HG02884 (cell line): ENCODE measurements at regions not wholly inside any gene's neighbourhood (a gene's known extent, or its start where the extent isn't known, plus 50 kb on each side); places are given as distances from the start of the nearest gene placed in this dataset.

Experiments
- ATAC-seq: cut with Tn5 transposase; IDR thresholded peaks from one replicate; pipeline ENCODE4 v1.9.1; 2021; ENCODE audit warnings: mild to moderate bottlenecking, moderate library complexity; ENCODE audit not compliant: unreplicated experiment

GRCh38 chr6:80477591-80477990 lies 371.1 kb downstream of the BCKDHB start:
- ATAC-seq = no peak

DNA sequence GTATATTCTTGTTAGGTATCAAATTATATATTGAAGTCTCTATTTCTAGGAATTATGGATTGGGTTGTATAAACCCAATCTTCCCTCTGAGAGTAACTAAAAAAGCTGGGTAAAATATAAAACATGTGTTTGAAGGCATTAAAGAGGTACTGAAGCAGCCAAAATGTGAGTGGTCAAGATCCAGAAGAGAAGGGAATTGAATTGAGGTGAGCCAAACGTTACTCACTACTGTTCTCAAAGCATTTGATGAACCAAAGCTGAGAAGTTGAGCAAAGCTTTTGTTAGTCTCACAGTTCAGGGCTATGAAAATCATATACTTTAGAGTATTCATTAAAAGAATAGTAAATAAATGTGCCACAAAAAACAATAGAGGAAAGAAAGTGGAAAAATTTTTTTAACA lies 365.8 kb downstream of the BCKDHB start:
- ATAC-seq = no peak

DNA sequence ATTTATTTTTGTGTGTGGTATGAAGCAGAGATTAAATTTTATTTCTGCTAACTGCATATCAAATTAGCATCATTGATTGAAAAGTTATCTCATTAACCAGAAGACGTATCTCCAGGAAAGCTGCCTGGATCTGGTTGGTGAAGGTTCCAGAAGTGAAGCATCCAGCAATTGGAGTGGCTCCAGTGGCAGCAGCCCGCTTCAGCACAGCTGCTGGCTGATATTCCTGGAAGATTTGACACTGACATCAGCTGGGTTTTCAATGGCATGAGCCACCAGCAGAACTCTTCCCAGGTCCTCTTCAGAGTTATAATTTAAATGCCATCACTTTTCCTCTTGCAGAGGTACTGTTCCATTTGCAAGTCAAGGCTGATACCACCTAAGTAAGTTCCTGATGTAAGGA lies 363.5 kb downstream of the BCKDHB start:
- no peak for ATAC-seq

DNA sequence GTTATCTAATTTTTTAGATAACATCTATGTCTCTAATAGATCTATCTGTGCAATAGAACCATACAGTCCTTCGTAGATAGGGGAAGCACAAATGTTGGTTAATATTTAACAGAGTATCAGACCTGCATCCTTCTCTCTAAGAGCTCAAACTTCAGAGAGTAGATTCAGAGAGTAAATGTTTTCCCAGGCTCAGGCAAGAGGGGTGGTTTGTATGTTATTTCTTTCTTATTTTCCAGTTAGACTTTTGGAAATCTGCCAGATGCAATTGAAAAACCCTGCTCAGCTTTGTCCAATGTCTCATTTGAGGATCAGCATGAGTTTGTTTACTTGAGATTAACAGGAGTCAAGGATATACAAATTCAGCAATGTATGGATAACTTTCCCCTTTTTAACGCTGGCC lies 361.9 kb downstream of the BCKDHB start:
- no peak for ATAC-seq

- ATAC-seq = no peak
Measured at GRCh38 chr6:80467408-80467807, 360.9 kb downstream of the BCKDHB start.

- ATAC-seq = no peak
Measured at GRCh38 chr6:80466981-80467380, 360.5 kb downstream of the BCKDHB start.

- no peak for ATAC-seq
Measured at GRCh38 chr6:80465513-80465912, 359.0 kb downstream of the BCKDHB start.

DNA sequence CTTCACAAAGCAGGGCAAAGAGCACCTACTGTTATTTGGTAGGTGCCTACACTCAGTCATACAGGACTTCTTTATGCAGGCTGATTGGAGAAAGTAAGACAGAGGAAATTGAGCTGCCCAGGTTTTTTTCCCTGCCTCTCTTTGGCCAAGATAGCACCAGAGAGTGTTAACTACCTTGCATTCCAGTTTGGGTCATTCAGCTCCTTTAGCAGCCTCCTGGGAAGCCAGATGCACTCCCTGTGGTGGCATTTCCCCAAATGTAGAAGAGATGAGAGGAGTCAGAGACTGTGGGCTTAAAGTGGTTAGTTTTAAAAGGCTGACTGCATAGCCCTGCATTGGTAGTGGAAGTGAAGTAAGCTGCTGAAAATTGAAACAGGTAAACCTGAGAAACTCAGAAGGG lies 358.4 kb downstream of the BCKDHB start:
- ATAC-seq = no peak

DNA sequence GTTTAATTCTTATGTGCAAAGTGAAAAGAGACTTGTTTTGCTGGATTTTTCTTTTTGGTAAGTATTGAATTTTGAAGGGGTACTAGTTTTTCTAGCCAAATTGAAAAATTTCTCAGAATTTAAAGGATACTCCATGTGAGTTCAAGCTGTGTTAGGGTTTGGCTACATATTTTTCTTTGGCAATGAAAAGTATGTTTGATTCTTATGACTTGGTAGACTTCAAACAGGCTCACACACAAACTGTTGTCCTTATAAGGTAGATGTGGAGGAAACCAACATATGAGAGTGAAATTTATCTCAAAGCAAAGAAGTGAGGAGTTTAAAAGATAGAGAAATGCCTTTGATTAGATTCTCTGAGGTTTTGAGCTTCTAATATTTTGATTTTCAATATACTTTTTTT lies 356.7 kb downstream of the BCKDHB start:
- no peak for ATAC-seq

DNA sequence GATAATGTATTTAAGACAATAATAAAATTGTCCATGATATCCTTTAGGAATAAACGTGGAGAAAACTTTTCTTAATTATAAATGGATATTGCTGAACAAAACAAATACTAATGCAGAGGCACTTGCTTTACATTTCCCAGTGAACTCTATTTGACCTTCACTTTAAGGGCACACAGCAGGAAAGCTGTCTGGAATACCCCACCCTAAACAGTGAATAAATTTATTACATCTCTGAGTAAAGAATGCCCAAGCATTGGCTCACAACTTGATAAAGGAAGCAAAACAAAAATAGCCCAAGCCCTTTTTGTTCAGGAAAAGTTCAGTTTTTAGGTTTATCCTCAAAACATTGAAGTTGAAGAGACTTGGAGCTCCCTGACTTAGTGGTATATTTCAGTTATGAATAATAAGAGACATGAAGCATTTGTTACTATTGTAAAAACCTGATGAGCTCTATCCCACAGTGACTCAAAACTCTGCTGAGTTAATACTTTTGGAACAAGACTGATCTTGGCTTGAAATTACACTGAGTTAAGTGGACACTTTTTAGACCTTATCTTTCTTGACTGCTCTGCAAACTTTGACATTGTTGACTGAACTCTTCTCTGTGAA lies 353.9 kb downstream of the BCKDHB start:
- ATAC-seq = no peak

GRCh38 chr6:80457439-80457933 lies 351.0 kb downstream of the BCKDHB start:
- ATAC-seq = no peak

- no peak for ATAC-seq
Measured at GRCh38 chr6:80456724-80457438, 350.4 kb downstream of the BCKDHB start.

DNA sequence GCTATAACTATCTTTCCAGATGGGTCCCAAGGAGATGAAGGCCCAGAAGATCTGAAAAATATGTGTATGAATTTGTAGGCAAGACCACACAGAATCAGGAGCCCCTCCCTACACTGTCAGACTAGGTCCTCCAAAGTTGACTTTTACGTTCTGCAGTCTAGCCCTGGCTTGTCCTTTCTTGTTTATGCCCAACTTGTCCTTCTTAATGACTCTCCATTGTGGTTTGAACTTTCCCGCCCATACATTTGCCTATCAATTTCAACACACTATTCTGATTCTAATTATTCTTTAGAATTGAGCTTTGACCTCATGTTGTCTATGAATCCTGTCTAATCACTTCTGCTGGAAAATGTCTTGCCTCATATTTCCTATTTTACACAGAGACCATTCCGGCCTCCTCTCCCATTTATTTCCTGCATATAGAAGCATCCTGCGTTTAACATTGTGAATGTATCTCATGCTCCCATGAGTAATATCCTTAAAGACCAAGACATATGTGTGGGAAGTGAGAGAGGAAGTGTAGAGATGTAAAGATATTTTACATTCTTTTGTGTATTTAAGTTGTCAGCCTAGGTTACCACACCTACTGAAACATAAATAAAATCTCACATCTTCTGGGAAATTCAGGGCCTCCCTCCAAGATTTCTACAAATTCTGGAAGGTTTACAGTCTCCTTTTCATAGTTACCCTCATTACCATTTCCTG lies 348.3 kb downstream of the BCKDHB start:
- ATAC-seq = no peak

- peak; percentile 86 for ATAC-seq
Measured at GRCh38 chr6:80454197-80454596, 347.7 kb downstream of the BCKDHB start.

GRCh38 chr6:80449726-80450125 lies 343.3 kb downstream of the BCKDHB start:
- no peak for ATAC-seq

GRCh38 chr6:80446454-80447045 lies 340.1 kb downstream of the BCKDHB start:
- no peak for ATAC-seq

DNA sequence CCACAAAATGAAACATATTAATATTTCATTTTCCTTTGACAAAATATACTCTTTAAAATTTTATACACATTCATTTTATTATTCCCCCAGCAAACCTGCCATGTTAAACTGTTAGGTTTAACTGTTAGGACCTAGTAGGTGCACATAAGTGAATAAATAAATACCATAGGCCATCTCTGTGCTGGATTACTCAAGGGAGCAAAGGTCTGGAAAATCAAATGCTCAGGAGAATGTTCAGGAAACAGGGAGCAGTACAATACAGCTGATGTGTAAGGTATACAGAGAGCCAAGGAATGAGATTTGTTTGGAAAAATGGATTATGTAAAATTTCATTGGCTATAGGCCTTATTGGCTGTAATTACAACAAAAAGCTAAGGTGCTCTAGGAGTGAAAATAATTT lies 339.3 kb downstream of the BCKDHB start:
- no peak for ATAC-seq

DNA sequence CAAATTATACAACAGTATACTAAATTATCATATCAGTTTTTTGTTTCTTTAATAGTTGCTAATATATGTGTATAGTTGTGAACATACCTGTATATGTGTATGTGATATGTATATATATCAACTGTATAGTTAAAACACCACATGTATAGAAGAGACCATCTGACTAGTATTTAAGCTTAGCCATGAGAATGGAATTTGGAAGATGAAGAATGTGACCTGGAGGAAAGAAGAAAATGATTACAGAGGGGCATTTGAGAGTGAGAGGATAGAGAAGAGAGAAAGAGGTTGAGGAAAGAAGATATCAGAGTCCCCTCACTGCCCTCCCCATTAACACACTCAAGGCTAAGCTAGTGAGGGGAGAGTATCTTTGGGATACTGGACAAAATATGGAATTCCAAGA lies 335.9 kb downstream of the BCKDHB start:
- no peak for ATAC-seq

DNA sequence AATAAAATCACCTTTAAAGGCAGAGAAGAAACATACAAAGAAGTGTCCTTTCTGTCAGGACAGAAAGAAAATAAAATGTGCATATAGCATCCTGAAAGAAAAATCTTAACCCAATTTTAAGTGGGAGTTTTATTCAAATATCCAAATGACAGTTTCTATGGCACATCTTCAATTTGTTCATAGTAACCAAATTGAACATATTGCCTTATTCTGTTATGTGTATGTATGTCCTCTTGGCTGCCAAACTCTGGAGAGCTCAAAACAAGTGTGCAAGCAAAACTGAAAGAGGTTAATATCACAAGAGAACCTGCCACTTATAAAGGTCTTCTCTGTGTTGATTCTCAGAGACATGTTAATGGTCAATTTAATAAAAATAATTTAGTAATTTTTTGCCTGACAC lies 334.7 kb downstream of the BCKDHB start:
- ATAC-seq = no peak

GRCh38 chr6:80440496-80441115 lies 334.1 kb downstream of the BCKDHB start:
- ATAC-seq = no peak
